ENCODE measurements at regions not wholly inside any gene's neighbourhood (a gene's known extent, or its start where the extent isn't known, plus 50 kb on each side); places are given as distances from the start of the nearest gene placed in this dataset.

DNA sequence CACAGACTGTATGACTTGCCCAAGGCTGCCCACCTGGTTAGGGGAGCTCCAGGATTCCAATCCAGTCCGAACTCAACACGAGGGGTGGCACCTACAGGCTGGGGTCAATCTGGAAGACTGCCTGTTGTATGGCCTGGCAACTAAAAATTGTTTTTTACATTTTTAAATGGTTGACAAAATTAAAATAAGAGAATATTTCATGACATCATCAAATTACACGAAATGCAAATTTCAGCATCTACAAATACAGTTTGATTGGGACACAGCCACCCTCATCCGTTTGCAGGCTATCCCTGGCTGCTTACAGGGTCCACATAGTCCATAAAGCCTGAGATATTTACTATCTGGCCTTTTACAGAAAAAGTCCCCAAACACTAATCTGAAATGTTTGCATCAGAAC lies 235.9 kb upstream of the GMDS start:
- TF ChIP-seq, protein P1, sequence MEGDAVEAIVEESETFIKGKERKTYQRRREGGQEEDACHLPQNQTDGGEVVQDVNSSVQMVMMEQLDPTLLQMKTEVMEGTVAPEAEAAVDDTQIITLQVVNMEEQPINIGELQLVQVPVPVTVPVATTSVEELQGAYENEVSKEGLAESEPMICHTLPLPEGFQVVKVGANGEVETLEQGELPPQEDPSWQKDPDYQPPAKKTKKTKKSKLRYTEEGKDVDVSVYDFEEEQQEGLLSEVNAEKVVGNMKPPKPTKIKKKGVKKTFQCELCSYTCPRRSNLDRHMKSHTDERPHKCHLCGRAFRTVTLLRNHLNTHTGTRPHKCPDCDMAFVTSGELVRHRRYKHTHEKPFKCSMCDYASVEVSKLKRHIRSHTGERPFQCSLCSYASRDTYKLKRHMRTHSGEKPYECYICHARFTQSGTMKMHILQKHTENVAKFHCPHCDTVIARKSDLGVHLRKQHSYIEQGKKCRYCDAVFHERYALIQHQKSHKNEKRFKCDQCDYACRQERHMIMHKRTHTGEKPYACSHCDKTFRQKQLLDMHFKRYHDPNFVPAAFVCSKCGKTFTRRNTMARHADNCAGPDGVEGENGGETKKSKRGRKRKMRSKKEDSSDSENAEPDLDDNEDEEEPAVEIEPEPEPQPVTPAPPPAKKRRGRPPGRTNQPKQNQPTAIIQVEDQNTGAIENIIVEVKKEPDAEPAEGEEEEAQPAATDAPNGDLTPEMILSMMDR (IDR thresholded peaks at IDR 0.05) = no peak
- no peak overlapping the region for H3K4me3 ChIP-seq
- no peak overlapping the region for H3K27ac ChIP-seq
- no peak for DNase-seq (ENCODE audit: low spot score)

DNA sequence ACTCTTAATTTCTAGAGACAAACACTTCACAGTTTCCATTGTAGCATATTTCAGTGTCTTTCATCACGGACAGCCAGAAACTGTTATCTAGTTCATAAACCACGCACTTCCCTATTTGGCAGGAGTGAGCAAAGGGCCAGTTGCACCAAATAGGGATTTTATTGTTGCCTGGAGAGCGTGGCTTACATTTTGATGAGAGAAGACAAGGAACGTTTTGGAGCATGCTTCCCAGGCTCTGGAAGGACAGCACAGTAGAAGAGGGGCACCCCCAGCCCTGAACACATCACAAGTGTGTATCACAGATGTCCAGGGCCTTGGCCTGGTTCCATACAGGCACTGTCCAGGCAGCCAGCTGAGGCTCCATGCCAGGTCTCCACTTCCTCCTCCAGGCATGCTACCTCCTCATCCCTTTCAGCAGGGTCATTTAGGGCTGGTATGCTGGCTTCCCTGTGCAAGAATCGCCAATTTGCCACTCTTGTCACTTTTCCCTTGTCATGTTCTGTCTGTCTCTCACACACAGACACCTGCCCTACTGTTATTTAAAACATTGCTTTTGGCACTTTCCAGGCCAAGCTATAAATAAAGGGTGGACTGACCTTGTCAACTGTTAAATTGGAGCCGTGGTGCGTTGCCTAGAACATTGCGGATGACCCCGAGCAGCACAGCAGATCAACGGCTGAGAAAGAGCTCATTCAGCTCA lies 235.0 kb upstream of the GMDS start:
- no peak for DNase-seq (ENCODE audit: low spot score)
- Histone ChIP-seq H3K27ac (no peak overlapping the region), H3K4me3 (no peak overlapping the region)
- TF ChIP-seq, protein P1 (IDR thresholded peaks at IDR 0.05) = no peak

DNA sequence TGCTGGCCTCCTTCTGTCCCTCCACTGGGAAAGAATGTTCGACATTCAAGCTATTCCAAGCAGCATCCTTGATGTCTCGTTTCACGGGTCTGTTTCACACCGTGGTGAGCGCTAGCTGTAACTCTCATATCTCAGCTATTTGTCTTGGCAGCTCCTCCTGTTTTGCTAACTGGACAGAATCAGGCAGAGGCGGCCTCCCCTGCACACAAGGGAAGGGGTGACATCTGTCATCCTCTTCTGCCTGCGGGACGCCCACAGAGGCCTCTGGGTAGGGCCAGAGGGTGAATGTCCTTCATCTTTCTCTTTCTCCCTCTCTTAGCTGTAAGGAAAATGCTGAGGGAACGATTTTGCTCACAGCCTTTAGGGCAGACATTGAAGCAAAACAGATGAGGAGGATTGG lies 232.8 kb upstream of the GMDS start:
- TF ChIP-seq, protein P1 (IDR thresholded peaks at IDR 0.05) = no peak
- DNase-seq (ENCODE audit: low spot score) = no peak
- Histone ChIP-seq H3K4me3 (no peak overlapping the region), H3K27ac (no peak overlapping the region)

DNA sequence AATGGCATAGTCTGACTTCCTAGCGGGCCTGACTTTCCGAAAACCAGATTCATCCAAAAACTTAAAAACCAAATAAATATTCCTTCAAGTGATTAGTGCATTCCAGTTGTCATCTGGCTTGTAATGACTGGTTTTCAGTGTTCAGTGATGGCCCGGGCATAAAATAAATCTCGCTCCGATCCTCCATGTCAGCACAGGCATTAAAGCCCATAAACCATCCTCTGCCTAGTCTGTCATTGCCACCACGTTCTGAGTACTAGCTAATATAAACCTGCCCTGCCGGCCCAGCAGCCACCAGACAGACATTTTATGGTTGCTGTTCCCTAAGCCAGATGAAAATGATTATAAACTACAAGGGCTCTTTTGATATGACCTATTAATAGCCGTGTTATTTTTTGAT lies 232.3 kb upstream of the GMDS start:
- TF ChIP-seq, protein P1 (IDR thresholded peaks at IDR 0.05) = no peak
- Histone ChIP-seq H3K4me3 (no peak overlapping the region), H3K27ac (no peak overlapping the region)
- DNase-seq (ENCODE audit: low spot score) = no peak

DNA sequence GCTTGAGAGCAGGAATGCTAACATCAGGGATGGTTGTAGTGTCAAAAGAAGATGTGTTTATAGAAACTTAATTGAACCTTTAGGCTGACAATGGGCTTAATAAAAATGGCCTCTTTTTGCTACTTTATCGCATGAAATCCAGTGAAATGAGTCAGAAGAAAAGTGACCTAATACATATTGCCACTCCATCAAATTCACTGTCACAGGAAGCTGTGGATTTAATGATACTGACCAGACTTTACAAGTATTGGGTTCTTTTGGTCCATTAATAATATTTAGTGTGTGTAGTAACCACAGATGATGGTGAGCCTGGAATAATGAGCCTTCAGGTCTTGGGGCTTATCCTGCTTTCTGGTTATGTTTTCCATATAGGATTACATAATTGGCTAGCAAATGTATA lies 231.8 kb upstream of the GMDS start:
- TF ChIP-seq, protein P1 (IDR thresholded peaks at IDR 0.05) = no peak
- DNase-seq (ENCODE audit: low spot score) = no peak
- Histone ChIP-seq H3K4me3 (no peak overlapping the region), H3K27ac (no peak overlapping the region)

DNA sequence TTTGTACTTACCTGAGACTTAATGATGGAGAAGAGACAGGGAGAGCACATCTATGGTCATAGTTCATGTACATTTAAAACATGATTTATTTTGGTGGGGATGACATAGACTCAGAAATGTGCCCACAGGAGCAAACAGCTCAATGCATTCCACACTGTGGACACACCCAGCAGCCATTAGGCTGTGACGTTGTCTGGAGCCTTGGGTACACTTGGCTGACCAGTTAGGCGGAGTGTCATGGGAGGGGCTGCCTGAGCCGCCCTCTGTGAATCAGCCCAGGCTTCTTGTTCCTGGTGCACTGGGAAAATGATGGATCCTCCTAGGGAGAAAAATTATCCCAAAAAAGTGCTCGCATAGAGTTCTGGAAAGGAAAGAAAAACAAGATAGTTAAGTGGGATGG lies 231.0 kb upstream of the GMDS start:
- Histone ChIP-seq H3K4me3 (no peak overlapping the region), H3K27ac (no peak overlapping the region)
- TF ChIP-seq, protein P1 (IDR thresholded peaks at IDR 0.05) = no peak
- DNase-seq (ENCODE audit: low spot score) = no peak

DNA sequence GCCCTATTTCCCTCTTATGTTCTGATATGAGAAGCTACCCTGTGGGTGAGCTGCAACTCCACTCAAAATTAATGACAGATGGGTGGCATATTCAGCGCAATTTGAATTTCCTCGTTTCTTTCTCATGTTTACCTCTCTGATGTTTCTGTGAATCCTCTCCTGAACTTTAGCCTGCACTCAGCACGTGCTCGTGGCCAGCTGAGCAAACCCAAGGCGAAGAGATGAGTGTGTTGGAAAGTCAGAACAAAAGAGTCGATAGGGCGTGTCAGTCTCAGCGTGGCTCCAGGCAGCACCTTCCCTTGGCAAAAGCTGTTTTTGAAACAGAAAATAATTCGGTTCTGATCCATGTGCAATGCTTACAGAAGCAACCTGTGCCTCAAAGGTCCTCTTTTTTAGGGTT lies 226.1 kb upstream of the GMDS start:
- Histone ChIP-seq H3K27ac (no peak overlapping the region), H3K4me3 (no peak overlapping the region)
- no peak for DNase-seq (ENCODE audit: low spot score)
- TF ChIP-seq, protein P1 (IDR thresholded peaks at IDR 0.05) = no peak

All from coronary artery (tissue), 2 donors.